GM21825 (cell line): ENCODE measurements at regions not wholly inside any gene's neighbourhood (a gene's known extent, or its start where the extent isn't known, plus 50 kb on each side); places are given as distances from the start of the nearest gene placed in this dataset.

ENCODE experiments used
- ATAC-seq: cut with Tn5 transposase; IDR thresholded peaks from one replicate; pipeline ENCODE4 v1.9.1; 2021; ENCODE audit warnings: mild to moderate bottlenecking, moderate library complexity; ENCODE audit not compliant: unreplicated experiment

DNA sequence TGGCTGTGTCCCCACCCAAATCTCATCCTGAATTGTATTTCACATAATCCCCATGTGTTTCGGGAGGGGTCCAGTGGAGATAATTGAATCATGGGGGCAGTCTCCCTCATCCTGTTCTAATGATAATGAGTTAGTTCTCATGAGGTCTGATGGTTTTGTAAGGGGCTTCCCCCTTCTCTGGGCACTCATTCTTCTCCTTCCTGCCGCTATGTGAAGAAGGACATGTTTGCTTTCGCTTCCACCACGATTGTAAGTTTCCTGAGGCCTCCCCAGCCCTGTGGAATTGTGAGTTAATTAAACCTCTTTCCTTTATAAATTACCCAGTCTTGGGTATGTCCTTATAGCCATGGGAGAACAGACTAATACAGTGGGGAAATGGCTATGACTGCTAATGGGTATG is 72.7 kb upstream of the ZNF648 start:
- no peak for ATAC-seq

DNA sequence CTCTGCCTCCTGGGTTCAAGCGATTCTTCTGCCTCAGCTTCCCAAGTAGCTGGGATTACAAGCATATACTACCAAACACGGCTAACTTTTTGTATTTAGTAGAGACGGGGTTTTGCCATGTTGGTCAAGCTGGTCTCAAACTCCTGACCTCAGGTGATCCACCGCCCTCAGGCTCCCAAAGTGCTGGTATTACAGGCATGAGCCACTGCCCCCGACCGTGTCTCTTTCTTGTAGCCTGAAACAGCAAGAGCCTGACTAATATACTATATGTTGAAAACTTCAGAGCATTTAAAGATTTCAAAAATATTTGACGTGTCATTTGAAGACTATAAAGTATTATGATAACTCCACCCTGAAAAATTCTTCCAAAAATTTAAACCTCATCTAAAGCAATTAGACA is 71.7 kb upstream of the ZNF648 start:
- ATAC-seq: no peak

DNA sequence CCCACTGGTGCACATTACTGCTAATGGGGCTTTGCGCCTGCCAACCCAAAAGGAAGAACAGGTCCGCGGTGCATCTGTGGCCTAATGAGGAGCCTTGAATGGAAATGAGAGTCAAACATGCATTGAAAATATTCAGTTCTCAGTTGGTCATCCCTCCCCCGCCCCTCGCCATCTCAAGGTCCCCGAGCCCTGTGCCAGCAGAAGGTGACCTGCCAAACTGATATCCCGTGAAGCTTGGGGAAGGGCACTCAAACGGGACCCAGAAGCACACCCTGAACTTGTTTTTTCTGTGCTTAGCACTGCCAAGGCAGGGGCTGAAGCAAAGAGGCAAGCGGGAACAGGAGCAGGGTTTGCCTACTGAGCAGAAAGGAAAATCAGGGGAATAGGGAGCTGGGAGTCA is 67.9 kb upstream of the ZNF648 start:
- ATAC-seq: no peak

DNA sequence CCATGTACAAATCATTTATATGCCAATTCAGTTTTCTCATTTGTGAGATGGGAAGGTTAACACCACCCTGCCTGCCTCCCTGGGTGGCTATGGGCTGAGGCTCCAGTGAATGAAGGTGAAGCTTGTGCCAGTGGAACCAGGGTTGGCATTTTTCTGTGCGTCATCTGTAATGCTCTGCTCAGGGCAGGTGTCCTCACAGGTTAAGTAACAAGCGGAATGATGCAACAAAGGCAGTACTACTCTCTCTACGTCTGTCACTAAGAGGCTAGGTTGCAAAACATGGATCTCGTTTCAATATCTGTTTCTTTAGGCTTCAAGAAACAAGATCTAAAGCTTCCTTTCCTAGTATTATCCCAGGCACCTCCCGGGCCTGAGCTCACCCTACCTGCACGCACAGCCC is 67.0 kb upstream of the ZNF648 start:
- ATAC-seq: no peak

DNA sequence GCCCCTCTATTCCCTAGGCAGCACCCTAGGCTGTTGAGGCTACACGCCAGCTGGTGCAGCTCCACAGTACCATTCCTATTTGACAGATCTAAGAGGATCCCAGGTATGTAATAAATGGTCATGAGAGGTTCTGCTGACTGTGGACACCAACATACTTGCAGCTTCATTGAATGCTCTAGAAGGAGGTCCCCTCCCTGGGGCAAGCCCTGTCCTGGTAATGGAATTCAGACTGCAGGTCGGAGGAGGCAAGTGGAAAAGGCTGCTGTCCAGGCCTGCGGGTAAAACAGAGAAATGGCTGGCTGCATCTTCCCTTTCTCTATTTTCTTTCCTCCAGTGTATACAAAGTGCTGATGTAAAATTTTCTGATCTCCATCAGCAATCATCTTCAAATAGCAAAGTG is 66.1 kb upstream of the ZNF648 start:
- ATAC-seq: no peak

DNA sequence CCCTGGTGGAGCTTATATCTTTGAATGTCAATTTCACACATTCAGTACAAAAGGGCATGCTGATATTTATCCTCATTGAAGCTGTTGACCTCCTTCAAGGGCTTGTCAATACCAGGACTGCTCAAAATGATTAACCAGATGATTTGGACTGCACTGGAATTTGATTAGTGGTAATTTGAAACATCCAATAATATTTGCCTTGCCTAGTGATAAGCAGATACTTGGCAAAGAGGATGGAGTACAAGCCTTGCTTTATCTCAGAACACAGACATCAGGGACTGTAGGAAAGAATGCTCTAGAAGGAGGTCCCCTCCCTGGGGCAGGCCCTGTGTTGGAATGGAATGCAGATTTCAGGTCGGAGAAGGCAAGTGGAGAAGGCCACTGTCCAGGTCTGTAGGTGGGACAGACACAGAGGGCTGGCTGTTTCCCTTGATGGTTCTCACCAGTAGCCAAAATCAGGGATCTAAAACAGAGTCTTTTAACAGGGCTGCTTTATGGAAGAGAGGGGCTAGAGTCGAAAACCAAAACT is 64.8 kb upstream of the ZNF648 start:
- no peak for ATAC-seq

DNA sequence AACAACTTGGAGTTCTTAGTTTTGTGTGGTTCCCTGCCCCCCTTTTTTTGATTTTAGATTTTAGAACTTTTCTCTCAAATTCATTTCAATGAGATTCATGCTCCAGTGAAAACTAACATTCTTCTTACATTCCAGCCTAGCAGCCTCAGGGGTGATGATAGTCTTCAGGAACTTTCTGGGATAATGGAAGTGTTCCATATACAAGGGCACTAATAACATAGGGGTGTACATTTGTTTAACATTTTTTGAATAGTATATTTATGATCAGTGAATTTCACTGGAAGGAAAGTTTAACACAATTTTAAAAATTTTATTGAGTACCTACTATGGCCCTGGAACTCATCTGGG is 61.4 kb upstream of the ZNF648 start:
- ATAC-seq: no peak

DNA sequence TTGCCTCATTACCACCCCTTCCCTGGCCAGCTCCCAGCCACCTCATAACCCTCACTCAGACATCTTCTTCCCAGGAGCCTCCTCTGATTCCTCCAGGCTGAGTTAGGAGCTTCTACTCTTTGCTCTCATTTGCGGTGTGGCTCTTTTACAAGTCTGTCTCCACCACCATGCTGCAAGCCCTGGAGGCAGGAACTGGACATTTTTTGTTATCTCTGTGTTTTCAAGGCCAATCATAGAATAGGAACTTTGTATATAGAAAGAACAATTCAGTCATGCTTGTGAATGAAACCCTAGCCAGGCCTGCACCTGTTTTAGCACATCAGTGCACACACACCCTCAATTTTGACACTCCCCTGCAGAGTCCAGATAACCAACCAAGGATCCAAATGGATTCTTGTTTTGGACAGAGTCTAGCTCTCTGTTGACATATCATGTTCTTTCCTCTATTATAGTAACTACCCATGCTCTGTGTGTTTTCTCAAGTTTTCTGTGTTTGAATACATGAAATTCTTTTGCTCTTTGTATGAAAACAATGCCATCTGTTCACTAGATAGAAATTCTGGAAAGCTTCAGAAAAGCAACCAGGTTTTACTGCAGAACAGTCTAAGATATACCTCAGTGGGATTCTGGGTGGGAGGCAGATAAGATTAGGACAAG is 60.9 kb upstream of the ZNF648 start:
- no peak for ATAC-seq

DNA sequence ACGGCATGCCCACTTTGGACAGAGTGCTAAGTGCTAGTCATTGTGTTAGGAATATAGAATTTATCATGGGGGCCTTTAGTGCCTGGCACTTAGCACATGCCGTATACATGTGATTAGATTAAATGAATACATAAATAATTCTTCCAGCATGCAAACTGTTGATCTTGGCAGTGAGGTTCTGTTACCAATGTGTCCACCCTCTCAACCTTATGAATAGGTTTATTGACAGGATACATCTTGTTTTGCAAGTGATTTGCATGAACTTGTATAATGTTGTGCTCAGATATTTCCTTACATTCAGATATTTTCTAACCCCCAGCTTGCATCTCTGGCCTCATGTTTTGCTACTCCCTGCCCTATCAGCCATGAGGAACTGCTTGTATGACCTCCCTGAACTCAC is 60.3 kb upstream of the ZNF648 start:
- no peak for ATAC-seq

DNA sequence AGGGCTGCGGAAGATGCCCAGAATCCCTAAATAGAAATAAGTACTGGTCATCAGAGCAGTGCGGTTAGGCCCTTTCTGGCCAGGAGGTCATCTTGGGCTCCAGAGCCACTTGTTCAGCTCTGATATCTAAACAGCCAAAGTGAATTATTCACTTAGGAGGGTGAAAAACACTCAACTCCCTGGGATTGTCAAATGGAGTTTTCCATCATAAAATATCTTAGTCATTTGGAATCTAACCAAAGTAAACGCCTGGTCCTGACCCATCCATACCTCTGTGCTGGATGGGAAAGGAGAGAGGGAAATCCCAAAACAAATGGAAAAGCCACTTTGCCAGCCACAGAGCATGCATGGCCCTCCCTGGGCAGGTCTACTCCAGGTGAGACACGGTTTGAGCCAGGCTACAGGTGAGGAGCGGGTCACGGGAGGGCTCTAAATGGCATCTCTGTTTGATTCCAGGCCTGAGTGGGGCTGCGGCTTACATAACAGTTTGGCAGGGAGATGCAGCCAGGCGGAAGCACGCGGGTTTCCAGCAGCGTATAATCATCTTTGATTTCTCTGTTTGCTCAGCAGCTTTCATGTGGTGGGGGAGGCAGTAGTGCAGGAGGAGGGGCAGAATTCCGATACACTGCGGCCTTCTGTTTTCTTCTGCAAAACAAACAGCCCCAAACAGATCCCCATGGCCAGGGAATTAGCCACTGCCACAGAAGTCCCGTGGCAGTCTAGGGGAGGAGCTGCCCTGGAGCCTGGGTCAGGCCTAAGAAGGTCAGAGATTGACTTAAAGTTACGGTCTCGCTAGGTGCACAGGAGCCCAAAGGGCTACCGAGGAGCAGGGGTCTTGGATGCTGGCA is 59.1 kb upstream of the ZNF648 start:
- no peak for ATAC-seq

DNA sequence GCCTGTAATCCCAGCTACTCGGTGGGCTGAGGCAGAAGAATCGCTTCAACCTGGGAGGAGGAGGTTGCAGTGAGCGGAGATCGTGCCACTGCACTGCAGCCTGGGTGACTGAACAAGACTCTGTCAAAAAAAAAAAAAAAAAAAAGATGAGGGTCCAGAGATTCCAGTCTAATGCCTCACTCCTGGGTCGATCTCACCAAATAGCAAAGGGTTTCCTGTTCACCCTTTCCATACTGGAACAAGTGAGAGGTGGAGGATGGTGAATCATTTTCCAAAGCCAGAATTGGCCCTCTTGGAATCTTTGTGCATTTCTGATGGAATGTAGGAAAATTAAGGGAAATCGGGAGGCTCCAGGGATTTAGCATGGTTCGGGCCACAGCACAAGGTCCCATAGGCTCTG is 58.1 kb upstream of the ZNF648 start:
- ATAC-seq: no peak

DNA sequence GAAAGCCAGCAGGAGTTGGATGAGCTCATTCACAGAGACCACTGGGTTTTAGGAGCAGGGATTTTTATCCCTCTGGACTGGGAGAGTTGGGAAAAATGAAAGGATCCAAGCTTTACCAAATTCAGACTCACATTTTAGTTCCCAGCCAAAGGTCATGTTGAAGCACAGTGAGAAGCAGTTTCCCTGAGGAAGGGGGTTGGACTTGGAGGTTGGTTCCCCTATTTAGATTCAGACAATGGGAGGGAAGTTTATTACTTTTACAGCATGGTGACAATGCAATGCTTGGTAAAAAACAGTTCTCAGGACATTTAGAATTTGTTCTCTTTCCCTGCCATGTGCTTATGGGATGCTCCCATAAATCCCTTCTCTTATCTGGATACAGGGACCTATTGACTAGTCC is 57.3 kb upstream of the ZNF648 start:
- ATAC-seq: no peak

DNA sequence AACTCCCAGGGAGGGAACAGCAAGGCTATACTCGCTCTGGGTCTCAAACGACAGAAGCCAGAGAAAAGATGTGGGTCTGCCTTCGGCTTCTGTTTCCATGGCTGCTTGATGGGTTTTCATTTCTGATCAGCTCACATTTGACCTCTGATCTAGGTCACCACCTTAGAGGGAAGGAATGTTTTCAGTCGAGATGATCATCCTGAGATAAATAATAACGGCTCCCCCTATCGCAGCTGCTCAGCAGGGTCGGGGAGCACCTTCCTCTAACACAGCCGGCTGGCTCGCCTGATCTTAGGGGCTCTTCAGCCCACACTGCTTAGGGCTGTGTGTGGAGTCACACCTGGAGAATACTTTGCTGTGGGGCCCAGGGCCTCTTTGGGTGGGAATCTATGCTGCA is 53.1 kb upstream of the ZNF648 start:
- ATAC-seq: no peak

DNA sequence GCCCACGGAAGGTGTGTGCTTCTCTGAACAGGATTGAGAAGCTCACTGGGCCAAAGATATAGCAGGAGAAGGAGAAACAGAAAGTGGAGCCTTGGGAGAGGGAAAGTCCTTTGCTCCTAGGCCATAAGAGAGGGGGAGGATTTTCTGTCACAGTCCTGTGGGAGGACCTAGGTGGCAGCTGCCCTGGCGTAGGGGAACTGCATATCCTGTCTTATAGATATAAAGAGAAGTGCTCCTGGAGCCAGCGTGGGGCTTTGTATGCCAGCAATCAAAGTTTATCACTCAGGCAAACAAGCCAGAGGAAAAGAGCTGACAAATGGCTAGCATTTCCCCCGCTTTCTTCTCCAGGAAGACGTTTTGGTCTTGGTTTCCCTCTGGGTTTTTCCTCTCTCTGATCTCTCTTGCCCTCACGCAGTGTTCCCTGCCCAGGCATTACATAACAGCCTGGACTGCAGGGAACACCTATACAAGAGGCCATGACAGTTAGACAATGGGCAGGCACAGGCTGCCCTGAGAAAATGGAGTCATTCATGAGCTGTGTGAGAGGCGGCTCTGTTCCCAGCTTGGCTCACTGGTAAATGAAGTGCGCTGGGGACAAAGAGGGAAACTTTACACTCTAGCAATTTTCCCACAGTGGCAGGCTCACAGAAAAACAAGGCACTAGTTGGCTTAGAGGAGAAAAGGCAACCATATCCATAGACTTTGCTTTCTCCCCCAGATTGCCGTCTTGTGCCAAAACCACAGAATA is 52.5 kb upstream of the ZNF648 start:
- no peak for ATAC-seq

DNA sequence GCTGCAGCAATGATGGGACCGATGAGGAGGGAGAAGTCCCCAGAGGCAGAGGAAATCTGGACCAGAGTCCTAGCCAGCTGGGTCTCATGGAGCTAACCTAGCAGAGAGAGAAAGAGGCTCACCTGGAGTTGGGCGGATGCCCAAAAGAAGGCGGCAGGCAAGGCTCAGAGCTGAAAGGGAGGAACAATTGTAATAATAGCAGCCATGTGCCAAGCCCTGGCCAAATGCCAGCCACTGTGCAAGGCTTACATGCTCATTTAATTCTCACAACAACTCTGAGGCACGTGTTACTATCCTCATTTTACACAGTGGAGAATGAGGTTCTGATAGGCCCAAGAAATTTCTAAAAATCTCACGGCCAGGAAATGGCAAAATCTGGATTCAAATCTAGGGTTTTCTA is 50.0 kb upstream of the ZNF648 start:
- ATAC-seq: no peak
